ENCODE measurements at regions not wholly inside any gene's neighbourhood (a gene's known extent, or its start where the extent isn't known, plus 50 kb on each side); places are given as distances from the start of the nearest gene placed in this dataset.

GRCh38 chr11:112748252-112748651, 213.0 kb upstream of the NCAM1 start:
- TF ChIP-seq RAD21 (IDR thresholded peaks at IDR 0.05; ENCODE audit: low read length) (no peak), CTCF (conservative IDR thresholded peaks at IDR 0.05; ENCODE audit: low read depth, low read length) (no peak), POLR2A (IDR thresholded peaks at IDR 0.05; ENCODE audit: low read depth, low read length) (no peak), FOS (IDR thresholded peaks at IDR 0.05; ENCODE audit: low read depth, low read length) (no peak), SMC3 (IDR thresholded peaks at IDR 0.05; ENCODE audit: low read depth, low read length) (no peak), CEBPB (IDR thresholded peaks at IDR 0.05; ENCODE audit: low read depth, low read length) (no peak)
